ENCODE measurements at regions not wholly inside any gene's neighbourhood (a gene's known extent, or its start where the extent isn't known, plus 50 kb on each side); places are given as distances from the start of the nearest gene placed in this dataset.
"Not testable (repeated sequence)": the region's sequence is repeated elsewhere in the genome, so short reads cannot be mapped to it uniquely, and the experiment has no call there.

DNA sequence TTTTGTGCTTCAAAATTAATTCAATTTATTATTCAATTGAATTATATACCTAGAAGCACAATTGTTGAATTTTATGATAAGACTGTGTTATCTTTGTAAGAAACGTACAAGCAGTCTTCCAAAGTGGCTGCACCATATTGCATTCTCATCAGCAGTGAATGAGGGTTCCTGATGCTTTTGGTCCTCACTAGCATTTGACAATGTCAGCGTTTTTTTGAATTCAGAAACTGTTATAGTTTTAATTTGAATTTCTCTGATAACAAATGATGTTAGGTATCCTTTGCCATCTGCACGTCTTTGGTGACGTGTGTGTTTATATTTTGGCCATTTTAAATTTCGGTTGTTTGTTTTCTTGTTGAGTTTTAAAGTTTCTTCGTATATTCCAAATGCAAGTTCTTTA, 553.0 kb upstream of the ZP4 start:
- TF ChIP-seq, protein P1, sequence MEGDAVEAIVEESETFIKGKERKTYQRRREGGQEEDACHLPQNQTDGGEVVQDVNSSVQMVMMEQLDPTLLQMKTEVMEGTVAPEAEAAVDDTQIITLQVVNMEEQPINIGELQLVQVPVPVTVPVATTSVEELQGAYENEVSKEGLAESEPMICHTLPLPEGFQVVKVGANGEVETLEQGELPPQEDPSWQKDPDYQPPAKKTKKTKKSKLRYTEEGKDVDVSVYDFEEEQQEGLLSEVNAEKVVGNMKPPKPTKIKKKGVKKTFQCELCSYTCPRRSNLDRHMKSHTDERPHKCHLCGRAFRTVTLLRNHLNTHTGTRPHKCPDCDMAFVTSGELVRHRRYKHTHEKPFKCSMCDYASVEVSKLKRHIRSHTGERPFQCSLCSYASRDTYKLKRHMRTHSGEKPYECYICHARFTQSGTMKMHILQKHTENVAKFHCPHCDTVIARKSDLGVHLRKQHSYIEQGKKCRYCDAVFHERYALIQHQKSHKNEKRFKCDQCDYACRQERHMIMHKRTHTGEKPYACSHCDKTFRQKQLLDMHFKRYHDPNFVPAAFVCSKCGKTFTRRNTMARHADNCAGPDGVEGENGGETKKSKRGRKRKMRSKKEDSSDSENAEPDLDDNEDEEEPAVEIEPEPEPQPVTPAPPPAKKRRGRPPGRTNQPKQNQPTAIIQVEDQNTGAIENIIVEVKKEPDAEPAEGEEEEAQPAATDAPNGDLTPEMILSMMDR (IDR thresholded peaks at IDR 0.05; ENCODE audit: low read depth, low read length) = no peak
- no peak overlapping the region for H3K4me3 ChIP-seq (ENCODE audit: low read depth, low read length)

DNA sequence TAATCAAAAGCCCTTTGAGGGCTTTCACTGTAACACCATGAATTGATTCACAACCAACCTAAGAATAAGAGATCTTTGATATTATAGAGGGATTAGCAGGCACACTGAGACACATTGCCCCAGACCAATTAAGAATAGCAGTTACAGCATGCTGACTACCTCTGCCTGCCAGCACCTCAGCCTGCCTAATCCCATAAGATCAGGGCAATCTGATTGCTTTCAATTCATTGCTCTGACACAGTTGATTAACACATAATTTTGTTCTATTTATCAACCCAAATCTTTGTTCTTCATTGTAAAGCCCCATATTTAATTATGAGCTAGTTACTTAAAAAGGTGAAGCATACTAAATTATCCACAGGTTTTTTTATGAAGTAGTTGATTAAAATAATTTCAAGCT, 548.8 kb upstream of the ZP4 start:
- H3K4me3 ChIP-seq (ENCODE audit: low read depth, low read length) = no peak overlapping the region
- TF ChIP-seq, protein P1 (IDR thresholded peaks at IDR 0.05; ENCODE audit: low read depth, low read length) = no peak

DNA sequence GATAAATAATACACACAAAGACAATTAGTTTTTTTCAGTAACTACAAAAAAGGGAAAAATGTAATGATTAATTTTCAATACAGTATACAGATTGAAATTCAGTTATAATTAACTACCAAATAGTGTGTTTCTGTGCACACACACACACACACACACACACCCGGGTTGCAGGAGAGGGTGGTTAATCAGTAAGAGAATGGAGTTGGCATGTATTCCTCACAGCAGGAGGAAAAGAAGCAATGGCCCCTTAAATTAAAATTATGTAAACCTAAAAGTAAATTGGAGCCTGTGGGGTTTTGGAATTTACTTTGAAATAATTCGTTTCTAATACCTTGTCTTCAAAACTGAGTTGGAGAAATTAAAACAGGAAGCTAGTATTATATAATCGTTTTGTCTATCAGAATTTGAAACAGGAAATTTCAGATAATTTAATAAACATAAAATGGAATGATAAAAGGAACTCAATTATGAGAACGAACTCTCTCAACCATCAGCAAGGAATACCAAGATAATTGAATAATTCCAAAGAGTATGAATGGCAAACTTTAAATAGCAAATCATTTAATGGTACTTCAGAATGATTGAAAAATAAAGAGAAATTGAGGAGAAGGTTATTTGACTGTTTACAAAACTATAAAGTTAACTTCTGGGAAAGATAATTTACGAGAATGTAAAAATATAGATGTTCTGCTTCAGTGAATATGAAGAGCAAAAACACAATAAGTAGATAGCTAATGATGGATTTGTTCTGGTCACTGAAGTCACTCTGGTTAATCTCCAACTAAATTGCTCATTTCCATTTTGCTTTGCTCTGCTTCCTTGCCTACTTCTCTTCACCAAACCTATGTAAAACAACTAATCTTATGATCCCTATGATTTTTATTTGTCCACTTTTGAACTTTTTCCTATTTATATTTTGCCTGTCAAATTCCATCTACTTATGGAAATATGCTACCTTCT, 547.9 kb upstream of the ZP4 start:
- no peak overlapping the region for H3K4me3 ChIP-seq (ENCODE audit: low read depth, low read length)
- TF ChIP-seq, protein P1 (IDR thresholded peaks at IDR 0.05; ENCODE audit: low read depth, low read length) = no peak

DNA sequence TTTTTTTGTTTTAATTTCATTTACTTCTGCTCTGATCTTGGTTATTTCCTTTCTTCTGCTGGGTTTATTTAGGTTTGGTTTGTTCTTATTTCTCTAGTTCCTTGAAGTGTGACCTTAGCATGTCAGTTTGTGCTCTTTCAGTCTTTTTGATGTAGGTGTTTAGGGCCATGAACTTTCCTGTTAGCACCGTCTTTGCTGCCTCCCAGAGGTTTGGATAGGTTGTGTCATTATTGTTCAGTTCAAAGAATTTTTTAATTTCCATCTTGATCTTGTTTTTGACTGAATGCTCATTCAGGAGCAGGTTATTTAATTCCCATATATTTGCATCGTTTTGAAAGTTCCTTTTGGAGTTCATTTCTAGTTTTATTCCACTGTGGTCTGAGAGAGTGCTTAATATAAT, 539.0 kb upstream of the ZP4 start:
- H3K4me3 ChIP-seq (ENCODE audit: low read depth, low read length) = not testable (repeated sequence)

DNA sequence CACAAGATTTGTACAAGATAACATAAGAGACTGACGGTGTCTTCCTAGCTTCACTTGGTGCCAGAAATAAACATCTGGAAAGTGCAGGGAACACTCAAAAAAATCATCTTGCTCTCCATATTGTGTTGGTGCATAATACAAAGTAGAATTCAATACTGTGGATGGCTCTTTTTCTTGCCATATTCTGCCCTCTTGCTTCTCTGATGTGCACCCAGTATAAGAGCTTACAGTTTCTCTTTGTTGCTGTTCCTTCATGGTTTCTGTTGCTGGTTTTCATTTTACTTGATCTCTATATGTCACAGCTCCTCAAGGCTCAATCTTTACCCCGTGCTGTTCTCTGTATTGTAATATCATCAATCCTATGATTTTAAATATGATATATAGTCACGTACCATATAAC, 528.5 kb upstream of the ZP4 start:
- H3K4me3 ChIP-seq (ENCODE audit: low read depth, low read length) = no peak overlapping the region
- TF ChIP-seq, protein P1 (IDR thresholded peaks at IDR 0.05; ENCODE audit: low read depth, low read length) = no peak

DNA sequence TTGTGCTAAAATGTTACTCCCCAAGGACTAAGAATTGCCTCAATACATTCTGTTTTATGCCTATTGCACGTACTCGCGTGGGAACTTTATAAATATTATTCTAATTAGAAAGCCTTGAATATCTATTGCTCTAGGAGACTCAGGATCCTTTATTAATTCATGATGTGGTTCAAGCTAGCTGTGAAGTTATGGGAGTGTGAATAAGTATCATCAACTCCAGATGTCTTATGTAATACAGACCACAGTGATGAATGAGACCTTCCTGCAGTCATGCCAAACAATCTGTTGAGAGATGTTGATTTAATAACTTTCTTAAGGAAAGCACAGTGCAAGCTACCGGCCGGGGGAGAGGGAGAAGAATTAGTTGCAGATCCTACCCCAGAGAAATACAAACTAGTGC, 519.2 kb upstream of the ZP4 start:
- H3K4me3 ChIP-seq (ENCODE audit: low read depth, low read length) = no peak overlapping the region
- TF ChIP-seq, protein P1 (IDR thresholded peaks at IDR 0.05; ENCODE audit: low read depth, low read length) = no peak

DNA sequence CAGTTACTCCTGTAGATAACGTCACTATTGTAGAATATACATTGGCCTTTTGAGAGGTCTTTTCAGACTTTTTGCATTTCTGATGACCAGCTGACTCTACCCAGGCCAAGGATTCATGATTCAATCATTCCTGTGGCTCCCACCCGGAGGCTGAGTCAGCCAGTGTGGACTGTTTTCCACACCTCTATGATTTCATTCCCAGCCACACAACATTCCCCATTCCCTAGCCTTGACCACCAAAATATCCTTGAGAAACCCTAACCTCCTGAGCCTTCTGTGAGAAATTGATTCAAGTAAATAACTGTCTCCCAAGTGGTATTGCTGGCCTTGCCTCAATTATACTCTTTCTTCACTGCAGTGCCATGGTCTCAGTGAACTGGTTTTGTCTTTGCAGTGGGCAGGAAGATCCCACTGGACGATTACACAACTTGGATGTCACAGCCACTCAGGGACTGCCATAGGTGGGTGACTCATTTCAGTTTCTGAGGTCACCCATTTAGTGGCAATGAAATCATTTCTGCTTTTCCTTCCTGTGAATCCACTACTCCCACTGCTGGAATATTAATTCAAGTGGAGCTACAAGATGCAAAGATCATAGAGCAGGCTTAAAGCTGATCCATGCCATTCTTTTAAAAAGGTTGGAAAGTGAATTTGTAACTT, 518.6 kb upstream of the ZP4 start:
- no peak overlapping the region for H3K4me3 ChIP-seq (ENCODE audit: low read depth, low read length)
- TF ChIP-seq, protein P1 (IDR thresholded peaks at IDR 0.05; ENCODE audit: low read depth, low read length) = no peak

All from WI38 (cell line).